WTC11 (cell line): ENCODE measurements at regions not wholly inside any gene's neighbourhood (a gene's known extent, or its start where the extent isn't known, plus 50 kb on each side); places are given as distances from the start of the nearest gene placed in this dataset.

ENCODE experiments used
- ATAC-seq: fragments of 200-7000 bp; cut with Tn5 transposase; 2 replicates; pipeline ENCODE4 v1.10.0; 2021; ENCODE audit warnings: mild to moderate bottlenecking, moderate library complexity
- CTCF ChIA-PET: fragments of 300-600 bp; sonication (Branson Sonifier 250); formaldehyde crosslinking; loops from one replicate; lab custom pipeline; 2021; ENCODE audit warnings: antibody characterized with exemption; lab: Charles Lee
- POLR2A ChIA-PET: fragments of 350-600 bp; sonication (Branson Sonifier 250); formaldehyde crosslinking; loops from one replicate; lab custom pipeline; 2021; ENCODE audit warnings: antibody characterized with exemption; lab: Charles Lee
- DNase-seq: peaks from one replicate; pipeline ENCODE4 v3.0.0; 2021; ENCODE audit warnings: low spot score
- H3K27ac Mint-ChIP-seq: 2 replicates; pipeline ENCODE4 v1.8.0; 2021; ENCODE audit warnings: mixed read lengths
- H3K27me3 Mint-ChIP-seq: 2 replicates; pipeline ENCODE4 v1.8.0; 2021; ENCODE audit warnings: low read depth, mild to moderate bottlenecking, moderate library complexity, mixed read lengths
- H3K36me3 Mint-ChIP-seq: 2 replicates; pipeline ENCODE4 v1.8.0; 2021; ENCODE audit warnings: mixed read lengths
- H3K4me1 Mint-ChIP-seq: 2 replicates; pipeline ENCODE4 v1.8.0; 2022; ENCODE audit warnings: mixed read lengths
- H3K4me3 Mint-ChIP-seq: 2 replicates; pipeline ENCODE4 v1.8.0; 2021; ENCODE audit warnings: mild to moderate bottlenecking, moderate library complexity, mixed read lengths
- H3K9me3 Mint-ChIP-seq: 2 replicates; pipeline ENCODE4 v1.8.0; 2021; ENCODE audit warnings: mixed read lengths
- CBFB ChIP-seq: sonication (generic); formaldehyde crosslinking; IDR thresholded peaks from 2 replicates; pipeline ENCODE4 v1.8.1; 2022; ENCODE audit warnings: mild to moderate bottlenecking, low read depth, missing genetic modification reagents
- ELF4 ChIP-seq: sonication (generic); formaldehyde crosslinking; IDR thresholded peaks from 2 replicates; pipeline ENCODE4 v1.8.1; 2022; ENCODE audit warnings: low read depth, mild to moderate bottlenecking, moderate library complexity, missing genetic modification reagents
- FOXJ3 ChIP-seq: sonication (generic); formaldehyde crosslinking; IDR thresholded peaks from 2 replicates; pipeline ENCODE4 v1.9.0; 2021; ENCODE audit warnings: missing genetic modification reagents, mild to moderate bottlenecking, borderline replicate concordance
- GRHL2 ChIP-seq: fragments of 250-450 bp; sonication (Bioruptor Pico); IDR thresholded peaks from 2 replicates; pipeline ENCODE4 v1.8.0; 2022; ENCODE audit warnings: mild to moderate bottlenecking, moderate library complexity; ENCODE audit not compliant: insufficient replicate concordance, severe bottlenecking
- GTF2I ChIP-seq: fragments of 250-450 bp; sonication (Bioruptor Pico); conservative IDR thresholded peaks from 2 replicates; pipeline ENCODE4 v1.4.0; 2021; ENCODE audit warnings: mild to moderate bottlenecking
- RORB ChIP-seq: fragments of 250-450 bp; sonication (Bioruptor Pico); IDR thresholded peaks from 2 replicates; pipeline ENCODE4 v1.9.0; 2021; ENCODE audit warnings: mild to moderate bottlenecking
- SMAD3 ChIP-seq: sonication (generic); formaldehyde crosslinking; IDR thresholded peaks from 2 replicates; pipeline ENCODE4 v1.8.0; 2022; ENCODE audit warnings: missing genetic modification reagents, mild to moderate bottlenecking, borderline replicate concordance
- TF ChIP-seq, protein P1 (sequence below): fragments of 250-450 bp; sonication (Bioruptor Pico); IDR thresholded peaks from 2 replicates; pipeline ENCODE4 v1.8.0; 2021; ENCODE audit warnings: mild to moderate bottlenecking
- TF ChIP-seq, protein P2 (sequence below): fragments of 250-450 bp; sonication (Bioruptor Pico); conservative IDR thresholded peaks from 2 replicates; pipeline ENCODE4 v1.9.0; 2021; ENCODE audit warnings: mild to moderate bottlenecking
- TF ChIP-seq, protein P3 (sequence below): sonication (generic); formaldehyde crosslinking; IDR thresholded peaks from 2 replicates; pipeline ENCODE4 v1.8.1; 2022; ENCODE audit warnings: missing genetic modification reagents, borderline replicate concordance
- TF ChIP-seq, protein P4 (sequence below): fragments of 250-450 bp; sonication (Bioruptor Pico); IDR thresholded peaks from 2 replicates; pipeline ENCODE4 v1.9.0; 2021; ENCODE audit warnings: mild to moderate bottlenecking
- TF ChIP-seq, protein P5 (sequence below): sonication (generic); formaldehyde crosslinking; IDR thresholded peaks from 2 replicates; pipeline ENCODE4 v1.8.0; 2022; ENCODE audit warnings: missing genetic modification reagents
- TF ChIP-seq, protein P6 (sequence below): sonication (generic); formaldehyde crosslinking; conservative IDR thresholded peaks from 2 replicates; pipeline ENCODE4 v1.8.1; 2022; ENCODE audit warnings: mild to moderate bottlenecking, missing genetic modification reagents
- TF ChIP-seq, protein P7 (sequence below): sonication (generic); formaldehyde crosslinking; IDR thresholded peaks from 2 replicates; pipeline ENCODE4 v1.8.1; 2023; ENCODE audit warnings: mild to moderate bottlenecking, missing genetic modification reagents, borderline replicate concordance
- TF ChIP-seq, protein P8 (sequence below): fragments of 250-450 bp; sonication (Bioruptor Pico); IDR thresholded peaks from 2 replicates; pipeline ENCODE4 v1.9.0; 2021; ENCODE audit warnings: mild to moderate bottlenecking

DNA sequence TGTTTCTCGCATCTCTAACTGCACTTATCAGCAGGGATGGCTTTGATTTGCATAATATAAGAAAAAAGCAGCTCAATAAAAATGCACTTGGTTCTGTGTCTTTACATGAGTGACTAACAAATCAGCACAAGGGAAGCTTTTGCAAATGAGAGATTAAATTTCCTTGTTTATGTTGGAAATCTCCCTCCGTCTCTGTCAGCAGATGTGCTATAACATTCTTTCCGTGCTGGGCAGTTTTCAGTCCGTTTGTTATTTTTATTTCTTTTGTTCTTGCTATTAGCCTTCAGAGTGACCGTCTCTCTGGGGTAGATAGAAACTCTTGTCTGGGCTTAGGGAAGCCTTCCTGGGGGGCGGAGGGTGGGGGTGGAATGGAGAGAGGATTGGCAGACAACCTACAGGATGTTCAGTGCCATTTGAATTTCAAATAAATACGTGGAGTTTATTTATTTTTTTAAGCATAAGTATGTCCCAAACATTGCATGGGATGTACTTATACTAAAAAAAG lies 96.0 kb downstream of the GATA3 start:
- ChIA-PET POLR2A (no interaction called here), CTCF (no interaction called here)
- H3K4me3 Mint-ChIP-seq = no peak overlapping the region
- H3K27ac Mint-ChIP-seq = no peak overlapping the region
- no peaks in the 10 kb centered on the region for H3K9me3 Mint-ChIP-seq
- TF ChIP-seq RORB (no peak), GTF2I (CRISPR knock-in tag) (no peak), FOXJ3 (CRISPR knock-in tag) (no peak), GRHL2 (CRISPR knock-in tag) (no peak)
- TF ChIP-seq, protein P1, sequence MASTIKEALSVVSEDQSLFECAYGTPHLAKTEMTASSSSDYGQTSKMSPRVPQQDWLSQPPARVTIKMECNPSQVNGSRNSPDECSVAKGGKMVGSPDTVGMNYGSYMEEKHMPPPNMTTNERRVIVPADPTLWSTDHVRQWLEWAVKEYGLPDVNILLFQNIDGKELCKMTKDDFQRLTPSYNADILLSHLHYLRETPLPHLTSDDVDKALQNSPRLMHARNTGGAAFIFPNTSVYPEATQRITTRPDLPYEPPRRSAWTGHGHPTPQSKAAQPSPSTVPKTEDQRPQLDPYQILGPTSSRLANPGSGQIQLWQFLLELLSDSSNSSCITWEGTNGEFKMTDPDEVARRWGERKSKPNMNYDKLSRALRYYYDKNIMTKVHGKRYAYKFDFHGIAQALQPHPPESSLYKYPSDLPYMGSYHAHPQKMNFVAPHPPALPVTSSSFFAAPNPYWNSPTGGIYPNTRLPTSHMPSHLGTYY = no peak
- TF ChIP-seq, protein P2, sequence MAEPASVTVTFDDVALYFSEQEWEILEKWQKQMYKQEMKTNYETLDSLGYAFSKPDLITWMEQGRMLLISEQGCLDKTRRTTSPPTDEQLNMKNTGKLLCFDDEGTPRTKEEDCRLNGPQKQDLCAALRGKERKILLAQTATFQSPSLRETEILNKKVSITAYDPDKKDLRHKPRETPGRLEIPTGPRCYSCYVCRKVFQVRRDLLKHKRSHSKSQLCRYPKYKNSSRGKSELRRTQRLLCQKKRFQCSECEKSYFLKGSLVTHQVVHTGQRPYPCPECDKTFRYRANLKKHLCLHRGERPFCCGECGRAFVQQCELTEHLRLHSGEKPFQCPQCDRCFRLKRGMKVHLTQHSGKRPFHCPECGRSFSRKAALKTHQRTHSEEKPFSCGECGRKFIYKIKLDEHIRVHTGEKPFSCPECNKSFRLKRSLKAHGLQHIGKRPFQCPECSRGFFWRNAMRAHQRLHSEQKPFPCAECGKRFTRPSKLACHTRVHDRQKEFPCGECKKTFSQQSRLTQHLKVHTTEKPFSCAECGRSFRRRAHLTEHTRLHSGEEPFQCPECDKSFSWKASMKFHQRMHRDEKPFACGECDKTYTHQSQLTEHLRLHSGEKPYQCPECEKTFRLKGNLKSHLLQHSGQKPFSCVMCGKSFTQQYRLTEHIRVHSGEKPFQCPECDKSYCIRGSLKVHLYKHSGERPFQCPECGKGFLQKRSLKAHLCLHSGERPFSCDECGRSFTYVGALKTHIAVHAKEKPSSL (CRISPR knock-in tag) = no peak
- TF ChIP-seq, protein P3, sequence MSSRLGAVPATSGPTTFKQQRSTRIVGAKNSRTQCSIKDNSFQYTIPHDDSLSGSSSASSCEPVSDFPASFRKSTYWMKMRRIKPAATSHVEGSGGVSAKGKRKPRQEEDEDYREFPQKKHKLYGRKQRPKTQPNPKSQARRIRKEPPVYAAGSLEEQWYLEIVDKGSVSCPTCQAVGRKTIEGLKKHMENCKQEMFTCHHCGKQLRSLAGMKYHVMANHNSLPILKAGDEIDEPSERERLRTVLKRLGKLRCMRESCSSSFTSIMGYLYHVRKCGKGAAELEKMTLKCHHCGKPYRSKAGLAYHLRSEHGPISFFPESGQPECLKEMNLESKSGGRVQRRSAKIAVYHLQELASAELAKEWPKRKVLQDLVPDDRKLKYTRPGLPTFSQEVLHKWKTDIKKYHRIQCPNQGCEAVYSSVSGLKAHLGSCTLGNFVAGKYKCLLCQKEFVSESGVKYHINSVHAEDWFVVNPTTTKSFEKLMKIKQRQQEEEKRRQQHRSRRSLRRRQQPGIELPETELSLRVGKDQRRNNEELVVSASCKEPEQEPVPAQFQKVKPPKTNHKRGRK (CRISPR knock-in tag) = no peak
- TF ChIP-seq, protein P4, sequence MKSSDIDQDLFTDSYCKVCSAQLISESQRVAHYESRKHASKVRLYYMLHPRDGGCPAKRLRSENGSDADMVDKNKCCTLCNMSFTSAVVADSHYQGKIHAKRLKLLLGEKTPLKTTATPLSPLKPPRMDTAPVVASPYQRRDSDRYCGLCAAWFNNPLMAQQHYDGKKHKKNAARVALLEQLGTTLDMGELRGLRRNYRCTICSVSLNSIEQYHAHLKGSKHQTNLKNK (CRISPR knock-in tag) = no peak
- TF ChIP-seq, protein P5, sequence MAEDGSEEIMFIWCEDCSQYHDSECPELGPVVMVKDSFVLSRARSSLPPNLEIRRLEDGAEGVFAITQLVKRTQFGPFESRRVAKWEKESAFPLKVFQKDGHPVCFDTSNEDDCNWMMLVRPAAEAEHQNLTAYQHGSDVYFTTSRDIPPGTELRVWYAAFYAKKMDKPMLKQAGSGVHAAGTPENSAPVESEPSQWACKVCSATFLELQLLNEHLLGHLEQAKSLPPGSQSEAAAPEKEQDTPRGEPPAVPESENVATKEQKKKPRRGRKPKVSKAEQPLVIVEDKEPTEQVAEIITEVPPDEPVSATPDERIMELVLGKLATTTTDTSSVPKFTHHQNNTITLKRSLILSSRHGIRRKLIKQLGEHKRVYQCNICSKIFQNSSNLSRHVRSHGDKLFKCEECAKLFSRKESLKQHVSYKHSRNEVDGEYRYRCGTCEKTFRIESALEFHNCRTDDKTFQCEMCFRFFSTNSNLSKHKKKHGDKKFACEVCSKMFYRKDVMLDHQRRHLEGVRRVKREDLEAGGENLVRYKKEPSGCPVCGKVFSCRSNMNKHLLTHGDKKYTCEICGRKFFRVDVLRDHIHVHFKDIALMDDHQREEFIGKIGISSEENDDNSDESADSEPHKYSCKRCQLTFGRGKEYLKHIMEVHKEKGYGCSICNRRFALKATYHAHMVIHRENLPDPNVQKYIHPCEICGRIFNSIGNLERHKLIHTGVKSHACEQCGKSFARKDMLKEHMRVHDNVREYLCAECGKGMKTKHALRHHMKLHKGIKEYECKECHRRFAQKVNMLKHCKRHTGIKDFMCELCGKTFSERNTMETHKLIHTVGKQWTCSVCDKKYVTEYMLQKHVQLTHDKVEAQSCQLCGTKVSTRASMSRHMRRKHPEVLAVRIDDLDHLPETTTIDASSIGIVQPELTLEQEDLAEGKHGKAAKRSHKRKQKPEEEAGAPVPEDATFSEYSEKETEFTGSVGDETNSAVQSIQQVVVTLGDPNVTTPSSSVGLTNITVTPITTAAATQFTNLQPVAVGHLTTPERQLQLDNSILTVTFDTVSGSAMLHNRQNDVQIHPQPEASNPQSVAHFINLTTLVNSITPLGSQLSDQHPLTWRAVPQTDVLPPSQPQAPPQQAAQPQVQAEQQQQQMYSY (CRISPR knock-in tag) = no peak
- TF ChIP-seq, protein P6, sequence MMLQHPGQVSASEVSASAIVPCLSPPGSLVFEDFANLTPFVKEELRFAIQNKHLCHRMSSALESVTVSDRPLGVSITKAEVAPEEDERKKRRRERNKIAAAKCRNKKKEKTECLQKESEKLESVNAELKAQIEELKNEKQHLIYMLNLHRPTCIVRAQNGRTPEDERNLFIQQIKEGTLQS (CRISPR knock-in tag) = no peak
- peaks cover 11% of the 10 kb centered on the region for H3K4me1 Mint-ChIP-seq
- H3K27me3 Mint-ChIP-seq = no peaks in the 10 kb centered on the region; the same call in 1 of the 2 replicates
- DNase-seq (no peak), ATAC-seq (no peak)
- no peaks in the 10 kb centered on the region for H3K36me3 Mint-ChIP-seq

DNA sequence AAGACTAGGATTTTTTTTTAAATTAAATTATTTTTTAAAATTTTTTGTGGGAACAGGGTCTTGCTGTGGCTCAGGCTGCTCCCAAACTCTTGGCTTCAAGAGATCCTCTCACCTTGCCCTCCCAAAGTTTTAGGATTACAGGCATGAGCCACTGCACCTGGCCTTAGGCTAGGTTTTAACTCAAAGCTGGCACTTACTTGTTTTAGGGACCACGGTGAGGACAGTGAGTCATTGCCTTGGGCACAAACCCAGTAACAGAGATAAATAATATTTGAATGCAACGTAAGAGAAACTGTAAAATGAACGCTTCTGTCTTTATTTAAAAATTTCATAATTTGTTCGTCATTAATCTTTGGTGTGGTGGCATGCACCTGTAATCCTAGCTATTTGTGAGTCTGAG lies 96.6 kb downstream of the GATA3 start:
- Mint-ChIP-seq H3K36me3 (no peaks in the 10 kb centered on the region), H3K4me1 (peaks cover 11% of the 10 kb centered on the region), H3K9me3 (peaks cover 3% of the 10 kb centered on the region), H3K4me3 (no peak overlapping the region), H3K27me3 (no peaks in the 10 kb centered on the region; the same call in 1 of the 2 replicates)
- CTCF ChIA-PET = no interaction called here
- DNase-seq (no peak), ATAC-seq (no peak)
- POLR2A ChIA-PET = no interaction called here
- TF ChIP-seq SMAD3 (CRISPR knock-in tag) = no peak
- TF ChIP-seq, all 79 proteins: peak for 0
- H3K27ac Mint-ChIP-seq = no peak overlapping the region

DNA sequence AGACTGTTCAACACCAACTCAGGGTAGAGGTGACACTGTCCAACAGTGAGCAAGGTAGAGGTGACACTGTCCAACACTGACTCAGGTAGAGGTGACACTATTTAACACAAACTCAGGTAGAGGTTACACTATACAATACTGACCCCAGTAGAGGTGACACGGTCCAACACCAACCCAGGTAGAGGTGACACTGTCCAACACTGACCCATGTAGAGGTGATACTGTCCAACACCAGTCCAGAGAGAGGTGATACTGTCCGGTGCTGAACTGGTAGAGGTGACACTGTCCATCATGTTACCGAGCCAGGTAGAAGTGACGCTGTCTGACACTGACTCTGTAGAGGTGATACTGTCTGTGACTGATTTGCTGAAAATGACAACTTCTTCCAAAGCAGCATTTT lies 102.4 kb downstream of the GATA3 start:
- no peaks in the 10 kb centered on the region for H3K36me3 Mint-ChIP-seq
- H3K4me1 Mint-ChIP-seq = peaks cover 6% of the 10 kb centered on the region; the same call in 1 of the 2 replicates
- no peaks in the 10 kb centered on the region; the same call in 1 of the 2 replicates for H3K27me3 Mint-ChIP-seq
- no peak overlapping the region for H3K27ac Mint-ChIP-seq
- no peak overlapping the region for H3K4me3 Mint-ChIP-seq
- peaks cover 14% of the 10 kb centered on the region for H3K9me3 Mint-ChIP-seq
- CTCF ChIA-PET = no interaction called here
- POLR2A ChIA-PET = no interaction called here
- DNase-seq (no peak), ATAC-seq (no peak)
- no peak for TF ChIP-seq ELF4
- TF ChIP-seq, protein P7, sequence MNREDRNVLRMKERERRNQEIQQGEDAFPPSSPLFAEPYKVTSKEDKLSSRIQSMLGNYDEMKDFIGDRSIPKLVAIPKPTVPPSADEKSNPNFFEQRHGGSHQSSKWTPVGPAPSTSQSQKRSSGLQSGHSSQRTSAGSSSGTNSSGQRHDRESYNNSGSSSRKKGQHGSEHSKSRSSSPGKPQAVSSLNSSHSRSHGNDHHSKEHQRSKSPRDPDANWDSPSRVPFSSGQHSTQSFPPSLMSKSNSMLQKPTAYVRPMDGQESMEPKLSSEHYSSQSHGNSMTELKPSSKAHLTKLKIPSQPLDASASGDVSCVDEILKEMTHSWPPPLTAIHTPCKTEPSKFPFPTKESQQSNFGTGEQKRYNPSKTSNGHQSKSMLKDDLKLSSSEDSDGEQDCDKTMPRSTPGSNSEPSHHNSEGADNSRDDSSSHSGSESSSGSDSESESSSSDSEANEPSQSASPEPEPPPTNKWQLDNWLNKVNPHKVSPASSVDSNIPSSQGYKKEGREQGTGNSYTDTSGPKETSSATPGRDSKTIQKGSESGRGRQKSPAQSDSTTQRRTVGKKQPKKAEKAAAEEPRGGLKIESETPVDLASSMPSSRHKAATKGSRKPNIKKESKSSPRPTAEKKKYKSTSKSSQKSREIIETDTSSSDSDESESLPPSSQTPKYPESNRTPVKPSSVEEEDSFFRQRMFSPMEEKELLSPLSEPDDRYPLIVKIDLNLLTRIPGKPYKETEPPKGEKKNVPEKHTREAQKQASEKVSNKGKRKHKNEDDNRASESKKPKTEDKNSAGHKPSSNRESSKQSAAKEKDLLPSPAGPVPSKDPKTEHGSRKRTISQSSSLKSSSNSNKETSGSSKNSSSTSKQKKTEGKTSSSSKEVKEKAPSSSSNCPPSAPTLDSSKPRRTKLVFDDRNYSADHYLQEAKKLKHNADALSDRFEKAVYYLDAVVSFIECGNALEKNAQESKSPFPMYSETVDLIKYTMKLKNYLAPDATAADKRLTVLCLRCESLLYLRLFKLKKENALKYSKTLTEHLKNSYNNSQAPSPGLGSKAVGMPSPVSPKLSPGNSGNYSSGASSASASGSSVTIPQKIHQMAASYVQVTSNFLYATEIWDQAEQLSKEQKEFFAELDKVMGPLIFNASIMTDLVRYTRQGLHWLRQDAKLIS = no peak
- no peak for TF ChIP-seq CBFB (CRISPR knock-in tag)
- TF ChIP-seq, protein P8, sequence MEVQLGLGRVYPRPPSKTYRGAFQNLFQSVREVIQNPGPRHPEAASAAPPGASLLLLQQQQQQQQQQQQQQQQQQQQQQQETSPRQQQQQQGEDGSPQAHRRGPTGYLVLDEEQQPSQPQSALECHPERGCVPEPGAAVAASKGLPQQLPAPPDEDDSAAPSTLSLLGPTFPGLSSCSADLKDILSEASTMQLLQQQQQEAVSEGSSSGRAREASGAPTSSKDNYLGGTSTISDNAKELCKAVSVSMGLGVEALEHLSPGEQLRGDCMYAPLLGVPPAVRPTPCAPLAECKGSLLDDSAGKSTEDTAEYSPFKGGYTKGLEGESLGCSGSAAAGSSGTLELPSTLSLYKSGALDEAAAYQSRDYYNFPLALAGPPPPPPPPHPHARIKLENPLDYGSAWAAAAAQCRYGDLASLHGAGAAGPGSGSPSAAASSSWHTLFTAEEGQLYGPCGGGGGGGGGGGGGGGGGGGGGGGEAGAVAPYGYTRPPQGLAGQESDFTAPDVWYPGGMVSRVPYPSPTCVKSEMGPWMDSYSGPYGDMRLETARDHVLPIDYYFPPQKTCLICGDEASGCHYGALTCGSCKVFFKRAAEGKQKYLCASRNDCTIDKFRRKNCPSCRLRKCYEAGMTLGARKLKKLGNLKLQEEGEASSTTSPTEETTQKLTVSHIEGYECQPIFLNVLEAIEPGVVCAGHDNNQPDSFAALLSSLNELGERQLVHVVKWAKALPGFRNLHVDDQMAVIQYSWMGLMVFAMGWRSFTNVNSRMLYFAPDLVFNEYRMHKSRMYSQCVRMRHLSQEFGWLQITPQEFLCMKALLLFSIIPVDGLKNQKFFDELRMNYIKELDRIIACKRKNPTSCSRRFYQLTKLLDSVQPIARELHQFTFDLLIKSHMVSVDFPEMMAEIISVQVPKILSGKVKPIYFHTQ (CRISPR knock-in tag) = no peak
